Endothelial cell (in vitro differentiated cells): ENCODE measurements at regions not wholly inside any gene's neighbourhood (a gene's known extent, or its start where the extent isn't known, plus 50 kb on each side); places are given as distances from the start of the nearest gene placed in this dataset.

Experiments
- DNase-seq: peaks from one replicate; pipeline ENCODE4 v3.0.0; 2021; ENCODE audit warnings: low spot score
- H3K27ac Mint-ChIP-seq: one replicate; pipeline ENCODE4 v1.8.0; 2021; ENCODE audit warnings: mixed read lengths, inconsistent platforms; ENCODE audit not compliant: unreplicated experiment
- H3K27me3 Mint-ChIP-seq: one replicate; pipeline ENCODE4 v1.8.0; 2021; ENCODE audit warnings: mild to moderate bottlenecking, moderate library complexity, mixed read lengths, inconsistent platforms; ENCODE audit not compliant: unreplicated experiment
- H3K36me3 Mint-ChIP-seq: one replicate; pipeline ENCODE4 v1.8.0; 2021; ENCODE audit warnings: mild to moderate bottlenecking, low read depth, mixed read lengths, inconsistent platforms; ENCODE audit not compliant: unreplicated experiment
- H3K4me1 Mint-ChIP-seq: one replicate; pipeline ENCODE4 v1.8.0; 2021; ENCODE audit warnings: mild to moderate bottlenecking, mixed read lengths, inconsistent platforms; ENCODE audit not compliant: unreplicated experiment
- H3K4me3 Mint-ChIP-seq: one replicate; pipeline ENCODE4 v1.8.0; 2021; ENCODE audit warnings: mild to moderate bottlenecking, mixed read lengths, inconsistent platforms; ENCODE audit not compliant: unreplicated experiment
- H3K9me3 Mint-ChIP-seq: one replicate; pipeline ENCODE4 v1.8.0; 2021; ENCODE audit warnings: mixed read lengths, inconsistent platforms; ENCODE audit not compliant: unreplicated experiment
- TF ChIP-seq, protein P1 (sequence below): fragments of 200-600 bp; sonication (generic); IDR thresholded peaks from one replicate; pipeline ENCODE4 v1.5.0; 2021; ENCODE audit warnings: antibody characterized with exemption; ENCODE audit not compliant: unreplicated experiment

DNA sequence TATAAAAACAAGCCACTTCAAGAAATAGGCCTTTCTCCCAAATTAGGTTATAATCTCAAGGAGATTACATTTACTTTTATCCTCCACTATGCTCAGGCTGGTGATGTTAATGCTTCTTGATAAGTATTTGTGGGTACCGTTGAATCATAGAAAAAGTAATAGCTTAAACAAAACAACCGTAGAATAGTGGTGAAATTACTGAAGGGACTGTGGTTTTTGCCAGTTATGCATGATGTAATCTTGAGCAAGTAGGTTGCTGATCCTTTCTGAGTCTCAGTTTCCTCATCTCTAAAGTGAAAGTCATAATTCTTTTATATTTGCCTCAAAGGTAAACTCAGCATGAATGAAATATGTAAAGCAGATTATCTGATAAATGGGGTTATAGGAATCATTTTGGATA is 187.3 kb upstream of the JAG1 start:
- H3K4me3 Mint-ChIP-seq, result no peak overlapping the region
- TF ChIP-seq, protein P1, sequence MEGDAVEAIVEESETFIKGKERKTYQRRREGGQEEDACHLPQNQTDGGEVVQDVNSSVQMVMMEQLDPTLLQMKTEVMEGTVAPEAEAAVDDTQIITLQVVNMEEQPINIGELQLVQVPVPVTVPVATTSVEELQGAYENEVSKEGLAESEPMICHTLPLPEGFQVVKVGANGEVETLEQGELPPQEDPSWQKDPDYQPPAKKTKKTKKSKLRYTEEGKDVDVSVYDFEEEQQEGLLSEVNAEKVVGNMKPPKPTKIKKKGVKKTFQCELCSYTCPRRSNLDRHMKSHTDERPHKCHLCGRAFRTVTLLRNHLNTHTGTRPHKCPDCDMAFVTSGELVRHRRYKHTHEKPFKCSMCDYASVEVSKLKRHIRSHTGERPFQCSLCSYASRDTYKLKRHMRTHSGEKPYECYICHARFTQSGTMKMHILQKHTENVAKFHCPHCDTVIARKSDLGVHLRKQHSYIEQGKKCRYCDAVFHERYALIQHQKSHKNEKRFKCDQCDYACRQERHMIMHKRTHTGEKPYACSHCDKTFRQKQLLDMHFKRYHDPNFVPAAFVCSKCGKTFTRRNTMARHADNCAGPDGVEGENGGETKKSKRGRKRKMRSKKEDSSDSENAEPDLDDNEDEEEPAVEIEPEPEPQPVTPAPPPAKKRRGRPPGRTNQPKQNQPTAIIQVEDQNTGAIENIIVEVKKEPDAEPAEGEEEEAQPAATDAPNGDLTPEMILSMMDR, result no peak
- peaks cover 3% of the 10 kb centered on the region for H3K27me3 Mint-ChIP-seq
- no peaks in the 10 kb centered on the region for H3K36me3 Mint-ChIP-seq
- no peak overlapping the region for H3K27ac Mint-ChIP-seq
- peaks cover 16% of the 10 kb centered on the region for H3K4me1 Mint-ChIP-seq
- H3K9me3 Mint-ChIP-seq, result no peaks in the 10 kb centered on the region
- DNase-seq, result no peak

DNA sequence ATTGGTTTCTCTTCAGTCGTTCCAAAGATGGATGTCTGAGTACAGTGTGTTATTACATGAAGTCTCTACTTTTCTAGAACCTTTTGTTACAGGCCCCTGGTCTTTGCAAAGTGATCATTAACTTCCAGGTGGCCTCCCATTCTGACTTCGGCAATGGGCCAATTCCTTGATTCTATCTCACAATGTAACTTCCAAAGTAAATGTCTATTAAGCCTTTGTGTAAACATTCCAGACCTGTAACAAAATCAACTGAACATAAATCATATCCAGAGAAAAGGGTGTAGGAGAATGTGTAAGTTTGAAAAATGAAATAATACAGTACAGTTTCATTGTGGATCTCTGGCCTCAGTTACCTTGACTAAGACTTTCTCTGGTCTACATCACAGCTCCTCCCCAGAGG is 187.8 kb upstream of the JAG1 start:
- Mint-ChIP-seq H3K27ac (no peak overlapping the region), H3K4me1 (peaks cover 17% of the 10 kb centered on the region), H3K27me3 (peaks cover 3% of the 10 kb centered on the region), H3K36me3 (no peaks in the 10 kb centered on the region), H3K4me3 (no peak overlapping the region), H3K9me3 (no peaks in the 10 kb centered on the region)
- TF ChIP-seq, protein P1, result no peak
- no peak for DNase-seq

DNA sequence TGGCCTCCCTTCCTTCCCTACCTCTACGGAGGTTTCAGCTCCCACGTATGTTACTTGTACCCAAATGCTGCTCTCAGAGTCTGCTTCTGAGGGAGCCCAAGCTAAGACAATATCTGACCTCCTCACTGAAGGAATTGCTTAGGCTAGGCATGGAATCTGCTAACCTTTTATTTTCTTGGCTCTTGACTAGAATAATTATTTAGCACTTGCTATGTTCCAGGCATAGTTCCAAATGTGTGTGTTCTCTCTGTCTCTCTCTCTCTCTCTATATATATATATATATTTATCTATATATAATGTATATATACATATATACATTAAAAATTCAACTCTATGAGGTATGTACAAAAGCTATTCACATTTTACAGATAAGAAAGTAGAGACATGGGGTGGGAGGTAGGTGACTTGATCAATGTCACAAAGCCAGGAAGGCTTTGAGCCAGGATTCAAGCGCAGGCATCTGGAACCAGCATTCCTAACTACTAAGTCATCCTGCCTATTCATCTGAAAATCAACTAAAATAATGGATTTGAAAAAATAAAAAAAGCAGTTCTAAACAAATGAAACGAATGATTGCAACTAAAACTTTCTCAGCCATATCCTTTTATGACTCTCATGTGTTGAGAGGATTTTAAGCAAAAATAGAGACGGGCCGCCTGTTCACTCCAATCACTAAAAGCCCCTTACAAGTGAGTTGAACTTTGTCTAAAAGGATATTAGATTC is 189.7 kb upstream of the JAG1 start:
- TF ChIP-seq, protein P1, result no peak
- Mint-ChIP-seq H3K27me3 (peaks cover 3% of the 10 kb centered on the region), H3K4me3 (no peak overlapping the region), H3K9me3 (no peaks in the 10 kb centered on the region), H3K36me3 (no peaks in the 10 kb centered on the region), H3K27ac (no peak overlapping the region), H3K4me1 (peaks cover 17% of the 10 kb centered on the region)
- no peak for DNase-seq

DNA sequence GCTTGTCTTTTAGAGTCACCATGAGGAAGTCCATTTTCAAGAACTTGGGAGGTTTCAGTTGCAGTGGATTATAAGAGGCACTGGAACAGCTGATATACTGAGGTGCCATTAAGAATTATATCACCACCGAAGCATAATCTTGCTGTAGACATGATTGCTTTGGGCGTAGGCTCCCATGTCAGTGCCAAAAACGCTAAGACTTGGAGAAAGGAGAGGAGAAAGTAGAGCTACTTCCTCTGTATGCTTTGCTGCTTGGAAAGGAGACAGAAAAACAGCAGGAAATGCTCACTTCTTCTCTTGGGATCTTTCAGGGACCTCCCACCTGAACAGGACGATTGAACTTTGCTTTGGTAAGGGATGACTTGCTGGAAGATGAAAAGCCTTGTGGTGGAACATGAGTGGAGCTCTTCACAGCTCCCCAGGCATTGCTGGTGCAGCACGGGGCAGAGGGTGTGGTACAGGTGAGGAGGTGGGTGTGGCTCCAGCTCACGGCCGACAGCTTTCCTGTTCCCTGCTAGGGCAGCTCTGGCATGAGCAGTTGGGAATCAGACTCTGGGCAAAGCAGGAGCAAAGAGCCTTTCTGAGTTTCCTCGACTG is 190.4 kb upstream of the JAG1 start:
- Mint-ChIP-seq H3K27me3 (peaks cover 3% of the 10 kb centered on the region), H3K27ac (no peak overlapping the region), H3K4me3 (no peak overlapping the region), H3K36me3 (no peaks in the 10 kb centered on the region), H3K4me1 (peaks cover 17% of the 10 kb centered on the region), H3K9me3 (no peaks in the 10 kb centered on the region)
- TF ChIP-seq, protein P1, result no peak
- no peak for DNase-seq

DNA sequence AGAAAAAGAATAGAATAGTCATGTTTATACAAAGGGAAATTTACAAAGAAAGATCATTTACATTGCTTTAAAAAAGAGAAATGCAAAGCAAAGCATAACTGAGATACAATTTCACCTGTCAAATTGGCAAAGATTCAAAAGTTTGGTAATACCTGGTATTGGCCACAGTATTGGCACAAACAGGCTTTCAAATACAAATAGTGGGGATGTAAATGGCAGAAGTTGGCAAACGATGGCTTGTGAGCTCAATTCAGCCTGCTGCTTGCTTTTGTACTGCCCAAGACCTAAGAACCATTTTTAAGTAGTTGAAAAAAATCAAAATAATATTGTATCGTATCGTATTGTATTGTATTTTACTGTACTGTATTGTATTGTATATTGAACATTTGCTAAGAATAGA is 194.5 kb upstream of the JAG1 start:
- Mint-ChIP-seq H3K4me1 (peaks cover 17% of the 10 kb centered on the region), H3K4me3 (no peak overlapping the region), H3K36me3 (no peaks in the 10 kb centered on the region), H3K27ac (no peak overlapping the region), H3K9me3 (no peaks in the 10 kb centered on the region), H3K27me3 (peaks cover 3% of the 10 kb centered on the region)
- TF ChIP-seq, protein P1, result no peak
- no peak for DNase-seq
